Nephron (organoid): ENCODE measurements at regions not wholly inside any gene's neighbourhood (a gene's known extent, or its start where the extent isn't known, plus 50 kb on each side); places are given as distances from the start of the nearest gene placed in this dataset.

Experiments used
- H3K27ac Mint-ChIP-seq, 3 experiments: 2 replicates each; pipeline ENCODE4 v1.8.0; 2020; ENCODE audit warnings: mixed read lengths in 3 of 3, mild to moderate bottlenecking in 2 of 3, moderate library complexity in 1 of 3
- H3K27me3 Mint-ChIP-seq: 2 replicates; pipeline ENCODE4 v1.8.0; 2021; ENCODE audit warnings: low read depth, mild to moderate bottlenecking, moderate library complexity, mixed read lengths
- H3K36me3 Mint-ChIP-seq: 2 replicates; pipeline ENCODE4 v1.8.0; 2020; ENCODE audit warnings: low read depth, mixed read lengths
- H3K4me1 Mint-ChIP-seq: 2 replicates; pipeline ENCODE4 v1.8.0; 2020; ENCODE audit warnings: mixed read lengths
- H3K4me3 Mint-ChIP-seq, 3 experiments: 2 replicates each; pipeline ENCODE4 v1.8.0; 2020; ENCODE audit warnings: mild to moderate bottlenecking in 3 of 3, mixed read lengths in 3 of 3, moderate library complexity in 2 of 3
- H3K9me3 Mint-ChIP-seq: 2 replicates; pipeline ENCODE4 v1.8.0; 2020; ENCODE audit warnings: mixed read lengths
- CTCF ChIP-seq, 3 experiments: fragments of 200-600 bp; sonication (generic); IDR thresholded peaks; one replicate each; pipeline ENCODE4 v1.5.0; 2021; ENCODE audit warnings: antibody characterized with exemption in 3 of 3; ENCODE audit not compliant: unreplicated experiment in 3 of 3

- no peak for TF ChIP-seq CTCF (IDR thresholded peaks at IDR 0.05; ENCODE audit: unreplicated experiment in 3 of 3)
- peak overlapping the region in 1 of 3 experiments; percentile 17 for H3K27ac Mint-ChIP-seq
- peaks cover 6% of the 10 kb centered on the region for H3K27me3 Mint-ChIP-seq
- H3K36me3 Mint-ChIP-seq: no peaks in the 10 kb centered on the region
- no peaks in the 10 kb centered on the region for H3K9me3 Mint-ChIP-seq
- H3K4me3 Mint-ChIP-seq: peak overlapping the region; percentile 8 to 89 (median 78)
- H3K4me1 Mint-ChIP-seq: peaks cover 23% of the 10 kb centered on the region
Measured at GRCh38 chr2:16609786-16610185, 55.8 kb downstream of the CYRIA start.

GRCh38 chr2:16608661-16609643 is 56.7 kb downstream of the CYRIA start:
- Mint-ChIP-seq H3K36me3 (no peaks in the 10 kb centered on the region), H3K27ac (peak overlapping the region; percentile 95 to 96 (median 95)), H3K4me1 (peaks cover 14% of the 10 kb centered on the region), H3K9me3 (no peaks in the 10 kb centered on the region), H3K27me3 (peaks cover under 1% of the 10 kb centered on the region), H3K4me3 (peak overlapping the region; percentile 78 to 89 (median 86))
- peak; percentile 94 to 96 (median 95) for TF ChIP-seq CTCF (IDR thresholded peaks at IDR 0.05; ENCODE audit: unreplicated experiment in 3 of 3)

- H3K4me1 Mint-ChIP-seq: peaks cover 9% of the 10 kb centered on the region
- TF ChIP-seq CTCF (IDR thresholded peaks at IDR 0.05; ENCODE audit: unreplicated experiment in 3 of 3): no peak
- H3K27me3 Mint-ChIP-seq: no peaks in the 10 kb centered on the region
- H3K4me3 Mint-ChIP-seq: no peak overlapping the region
- no peaks in the 10 kb centered on the region for H3K9me3 Mint-ChIP-seq
- H3K36me3 Mint-ChIP-seq: no peaks in the 10 kb centered on the region
- H3K27ac Mint-ChIP-seq: no peak overlapping the region
Measured at GRCh38 chr2:16607301-16607700, 58.3 kb downstream of the CYRIA start.

- Mint-ChIP-seq H3K27me3 (no peaks in the 10 kb centered on the region), H3K36me3 (peaks cover 5% of the 10 kb centered on the region), H3K9me3 (peaks cover 7% of the 10 kb centered on the region), H3K4me3 (no peak overlapping the region), H3K4me1 (peaks cover 9% of the 10 kb centered on the region), H3K27ac (no peak overlapping the region)
- TF ChIP-seq CTCF (IDR thresholded peaks at IDR 0.05; ENCODE audit: unreplicated experiment in 3 of 3): no peak
Measured at GRCh38 chr2:16604236-16604635, 61.4 kb downstream of the CYRIA start.

GRCh38 chr2:16591370-16591933 is 74.2 kb downstream of the CYRIA start:
- Mint-ChIP-seq H3K27ac (no peak overlapping the region), H3K27me3 (no peaks in the 10 kb centered on the region), H3K4me1 (peaks cover 11% of the 10 kb centered on the region), H3K36me3 (no peaks in the 10 kb centered on the region), H3K9me3 (peaks cover 3% of the 10 kb centered on the region), H3K4me3 (no peak overlapping the region)
- no peak for TF ChIP-seq CTCF (IDR thresholded peaks at IDR 0.05; ENCODE audit: unreplicated experiment in 3 of 3)
